ENCODE measurements at regions not wholly inside any gene's neighbourhood (a gene's known extent, or its start where the extent isn't known, plus 50 kb on each side); places are given as distances from the start of the nearest gene placed in this dataset.
"Not testable (repeated sequence)": the region's sequence is repeated elsewhere in the genome, so short reads cannot be mapped to it uniquely, and the experiment has no call there.

GRCh38 chrX:136975684-136976470 is 57.9 kb downstream of the GPR101 start:
- no peak for DNase-seq

DNA sequence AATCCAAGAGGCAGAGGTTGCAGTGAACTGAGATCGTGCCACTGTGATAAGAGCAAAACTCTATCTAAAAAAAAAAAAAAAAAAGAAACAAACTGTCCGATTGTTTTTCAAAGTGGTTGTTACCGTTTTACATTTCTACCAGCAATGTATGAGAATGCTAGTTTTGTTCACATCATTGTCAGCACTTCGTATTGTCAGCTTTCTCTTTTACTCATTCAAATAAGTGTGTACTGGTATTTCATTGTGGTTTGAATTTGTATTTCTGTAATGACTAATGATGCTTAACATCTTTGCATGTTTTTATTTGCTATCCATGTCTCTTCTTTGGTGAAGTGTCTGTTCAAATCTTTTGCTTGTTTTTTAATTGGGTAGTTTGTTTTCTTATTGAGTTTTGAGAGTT is 65.8 kb downstream of the GPR101 start:
- DNase-seq: no peak

- no peak for DNase-seq
Measured at GRCh38 chrX:136963973-136964372, 69.8 kb downstream of the GPR101 start.

DNA sequence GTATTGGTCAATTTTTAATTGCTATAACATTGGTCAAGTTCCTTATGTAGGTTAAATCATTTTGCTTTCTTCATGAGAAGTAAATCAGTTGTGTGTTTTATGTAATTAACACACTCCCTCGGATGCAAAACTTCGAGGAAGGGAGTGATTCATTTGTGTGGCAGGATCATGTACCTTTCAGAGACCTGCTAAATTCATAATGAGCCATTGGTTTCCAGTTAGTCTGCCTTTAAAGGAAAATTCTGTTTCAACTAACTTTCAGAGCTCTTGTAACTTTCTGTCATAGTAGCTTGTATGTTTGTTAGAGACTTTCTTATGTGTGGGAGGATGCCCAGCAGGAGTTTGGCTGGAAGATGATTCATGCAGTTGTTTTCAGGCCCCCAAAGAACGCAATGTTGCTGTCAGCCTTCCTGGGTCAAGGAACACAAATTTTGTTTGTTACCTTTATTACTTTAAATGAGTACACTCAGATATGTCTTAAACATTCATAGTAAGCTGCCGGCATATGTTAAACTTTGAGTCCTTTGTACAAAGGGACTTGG is 72.1 kb downstream of the GPR101 start:
- DNase-seq: no peak

- peak; percentile 8 to 19 for DNase-seq
Measured at GRCh38 chrX:136954930-136955329, 74.4 kb upstream of the RBMX start.

- peak; percentile 43 to 56 for DNase-seq
Measured at GRCh38 chrX:136953867-136954787, 73.6 kb upstream of the RBMX start.

- no peak for DNase-seq
Measured at GRCh38 chrX:136950211-136950610, 69.7 kb upstream of the RBMX start.

- DNase-seq: no peak
Measured at GRCh38 chrX:136941396-136942337, 61.1 kb upstream of the RBMX start.

DNA sequence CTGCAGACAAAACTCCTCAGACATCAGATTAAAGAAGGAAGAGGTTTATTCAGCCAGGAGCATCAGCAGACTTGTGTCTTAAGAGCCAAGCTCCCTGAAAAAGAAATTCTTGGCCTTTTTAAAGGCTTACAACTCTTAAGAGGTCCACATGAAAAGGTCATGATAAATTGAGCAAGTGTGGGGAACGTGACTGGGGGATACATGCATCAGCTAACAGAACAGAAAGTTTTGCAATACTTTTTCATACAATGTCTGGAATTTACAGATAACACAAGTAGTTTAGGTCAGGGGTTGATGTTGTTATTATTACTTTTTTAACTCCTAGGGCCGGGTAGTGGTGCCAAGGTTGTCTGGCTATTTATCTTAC is 55.6 kb upstream of the RBMX start:
- no peak for DNase-seq

GRCh38 chrX:136935533-136936182 is 55.1 kb upstream of the RBMX start:
- not testable (repeated sequence) for DNase-seq

DNA sequence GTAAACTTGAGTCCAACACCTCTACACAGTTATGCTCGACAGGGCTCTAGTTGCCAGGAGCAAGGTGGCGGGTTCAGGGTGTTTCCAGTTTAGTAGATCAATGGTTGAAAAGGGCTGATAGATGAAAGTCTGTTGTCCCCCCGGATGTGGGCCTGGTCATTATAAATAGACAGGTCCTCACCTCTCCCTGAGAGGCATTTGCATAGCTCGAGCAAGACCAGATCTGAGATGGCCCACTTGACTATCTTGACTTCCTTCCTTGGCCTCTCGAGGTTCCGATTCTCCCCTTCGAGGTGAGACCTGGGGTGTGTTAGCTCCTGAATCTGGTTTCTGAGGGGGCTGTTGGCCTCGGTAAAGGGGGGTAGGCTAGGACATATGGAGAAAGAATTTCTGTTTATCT is 54.1 kb upstream of the RBMX start:
- not testable (repeated sequence) for DNase-seq

DNA sequence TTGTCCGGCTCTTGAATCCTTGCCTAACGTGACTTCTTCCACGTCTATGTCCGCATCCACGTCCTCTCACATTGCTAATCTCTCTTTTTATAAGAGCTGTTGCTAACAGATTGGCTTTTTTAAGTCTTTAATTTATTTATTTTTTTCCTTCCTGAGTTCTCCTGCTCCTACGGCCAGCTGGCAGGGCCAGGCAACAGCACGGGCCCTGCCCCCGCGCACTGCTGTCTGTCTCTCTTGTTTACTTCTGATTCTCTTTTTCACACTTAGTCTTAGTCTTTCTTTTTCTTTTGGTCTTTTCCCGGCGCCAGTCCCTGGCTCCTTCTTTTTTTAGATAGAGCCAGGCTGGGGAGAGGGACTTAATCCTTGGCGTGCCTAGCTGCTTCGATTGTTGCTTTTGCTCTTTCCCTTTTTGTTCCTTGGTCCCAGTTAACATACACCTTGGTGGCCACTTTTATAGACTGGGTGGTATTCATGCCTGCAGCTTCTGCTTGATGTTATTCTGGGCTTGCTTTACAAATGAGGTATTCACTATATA is 53.2 kb upstream of the RBMX start:
- DNase-seq: no peak

DNA sequence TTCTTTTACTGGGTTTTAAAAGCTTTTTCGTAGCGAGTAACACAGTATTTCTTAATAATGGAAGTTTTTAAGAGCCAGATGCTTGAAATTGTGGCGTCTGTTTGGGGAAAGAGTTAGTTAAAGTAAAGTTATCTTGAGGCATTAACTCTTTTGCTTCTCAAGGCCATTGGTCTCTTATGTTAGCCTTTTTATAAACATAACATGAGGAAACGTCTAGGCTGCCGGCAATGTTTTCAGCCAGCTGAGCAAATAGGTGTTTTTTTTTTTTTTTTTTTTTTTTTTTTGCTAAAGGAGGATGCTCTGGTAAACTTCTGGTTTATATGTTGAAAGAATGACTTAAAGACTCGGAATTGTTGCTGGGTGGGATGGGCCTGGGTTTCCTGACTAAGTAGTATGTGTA is 51.1 kb upstream of the RBMX start:
- DNase-seq: no peak
